ENCODE measurements at regions not wholly inside any gene's neighbourhood (a gene's known extent, or its start where the extent isn't known, plus 50 kb on each side); places are given as distances from the start of the nearest gene placed in this dataset.

DNA sequence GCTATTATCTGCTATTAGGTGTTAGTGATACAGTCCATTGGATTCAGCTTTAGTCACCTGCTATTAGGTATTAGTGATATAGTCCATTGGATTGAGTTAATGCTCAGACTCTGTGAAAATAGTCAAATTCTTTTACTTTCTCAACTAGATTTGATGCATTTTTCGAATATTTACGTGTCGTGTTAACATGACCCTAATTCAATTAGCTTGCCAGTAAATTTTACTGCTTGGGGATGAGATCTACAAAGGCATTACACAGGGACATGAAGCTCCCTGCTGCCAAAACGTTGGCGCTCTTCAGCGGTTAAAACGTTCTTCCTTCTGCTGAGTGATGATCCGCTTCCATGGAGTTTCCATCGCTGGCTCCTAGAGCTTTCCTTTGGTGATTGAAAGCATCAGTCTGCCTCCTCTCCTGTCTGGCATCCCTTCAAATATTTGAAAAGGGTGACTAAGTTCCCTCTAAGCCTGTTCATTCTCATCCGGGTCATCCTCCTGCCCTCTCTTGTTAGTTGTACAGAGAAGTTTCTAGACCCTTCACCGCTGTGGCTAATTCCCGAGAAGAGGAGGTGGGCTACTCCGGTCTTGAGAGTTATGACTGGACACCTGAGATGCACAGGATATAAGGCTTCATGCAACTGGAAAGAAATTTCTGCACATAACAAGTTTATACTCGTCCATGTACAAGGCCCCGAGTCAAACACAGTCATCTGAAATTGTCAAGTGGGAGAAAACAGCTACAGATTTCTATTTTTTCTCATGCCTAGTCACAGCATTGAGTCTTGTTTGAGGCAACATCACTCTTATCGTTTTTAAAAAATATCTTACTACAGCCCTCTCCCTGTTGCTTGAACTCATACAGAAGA is 254.0 kb downstream of the KLF6 start:
- no peaks in the 10 kb centered on the region for H3K27me3 ChIP-seq
- H3K4me1 ChIP-seq: no peaks in the 10 kb centered on the region
- no peaks in the 10 kb centered on the region for H3K9me3 ChIP-seq (replicated peaks)
- DNase-seq: no peak
- H3K4me3 ChIP-seq: no peak overlapping the region
- no peaks in the 10 kb centered on the region for H3K36me3 ChIP-seq
- H3K27ac ChIP-seq: no peak overlapping the region

DNA sequence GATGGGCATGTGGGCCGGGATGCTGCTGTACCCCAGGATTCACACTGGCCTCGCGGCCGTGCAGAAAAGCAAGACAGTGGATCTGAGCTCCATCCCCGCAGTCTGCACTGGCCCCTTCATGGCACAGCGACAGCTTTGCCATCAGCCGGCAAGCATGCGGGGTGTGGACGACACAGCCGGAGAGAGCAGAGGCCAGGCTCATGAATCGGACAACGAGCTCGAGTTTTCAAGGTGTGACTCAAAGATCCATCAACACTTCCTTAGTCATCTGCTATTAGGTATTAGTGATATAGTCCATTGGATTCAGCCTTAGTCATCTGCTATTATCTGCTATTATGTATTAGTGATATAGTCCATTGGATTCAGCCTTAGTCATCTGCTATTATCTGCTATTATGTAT is 254.7 kb downstream of the KLF6 start:
- Histone ChIP-seq H3K4me3 (no peak overlapping the region), H3K36me3 (no peaks in the 10 kb centered on the region), H3K9me3 (replicated peaks) (no peaks in the 10 kb centered on the region), H3K27me3 (no peaks in the 10 kb centered on the region), H3K27ac (no peak overlapping the region), H3K4me1 (no peaks in the 10 kb centered on the region)
- no peak for DNase-seq

DNA sequence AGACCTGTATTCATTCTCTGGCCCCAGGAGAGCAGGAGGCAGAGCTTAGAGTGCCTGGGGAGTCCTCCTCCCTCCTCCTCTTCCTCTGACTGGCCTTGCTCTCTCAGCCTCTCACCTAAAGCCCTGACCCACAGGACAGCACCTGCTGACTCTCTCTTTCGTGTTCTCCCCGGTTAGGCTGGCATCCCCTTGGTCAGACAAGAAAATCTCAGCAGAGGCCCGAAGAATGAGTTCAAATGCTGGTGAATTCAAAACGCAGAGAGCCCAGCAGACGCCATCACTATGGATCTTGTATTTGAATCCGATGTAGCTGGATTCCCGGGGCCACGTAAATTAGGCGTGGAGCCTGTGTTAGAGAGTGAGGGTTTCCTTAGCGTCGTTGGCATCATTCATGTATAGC is 255.3 kb downstream of the KLF6 start:
- Histone ChIP-seq H3K4me1 (no peaks in the 10 kb centered on the region), H3K27ac (no peak overlapping the region), H3K36me3 (no peaks in the 10 kb centered on the region), H3K9me3 (replicated peaks) (no peaks in the 10 kb centered on the region), H3K27me3 (no peaks in the 10 kb centered on the region), H3K4me3 (no peak overlapping the region)
- no peak for DNase-seq

DNA sequence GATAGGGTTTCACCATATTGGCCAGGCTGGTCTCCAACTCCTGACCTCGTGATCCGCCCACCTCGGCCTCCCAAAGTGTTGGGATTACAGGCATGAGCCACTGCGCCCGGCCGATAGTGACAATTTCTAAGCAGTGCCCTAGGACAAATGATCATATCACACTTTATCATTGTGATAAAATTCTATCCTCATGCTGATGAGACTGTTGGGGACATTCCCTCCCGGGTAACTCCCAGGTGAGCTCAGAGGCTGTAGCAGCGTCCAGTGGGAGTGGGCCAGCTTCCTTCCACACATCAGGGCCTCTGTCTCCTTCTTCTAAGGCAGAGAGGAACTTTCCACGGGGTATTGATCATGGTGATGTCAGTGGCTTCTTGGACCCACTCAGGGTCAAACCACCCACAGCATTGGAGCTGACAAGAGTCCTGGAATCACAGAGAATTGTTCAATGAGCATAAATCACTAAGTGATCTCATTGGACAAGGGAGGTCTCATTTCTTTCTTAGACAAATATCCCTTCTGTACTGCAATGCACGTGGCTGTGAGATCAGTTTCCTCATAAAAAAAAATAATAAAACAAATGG is 256.1 kb downstream of the KLF6 start:
- Histone ChIP-seq H3K36me3 (no peaks in the 10 kb centered on the region), H3K4me3 (no peak overlapping the region), H3K27ac (no peak overlapping the region), H3K9me3 (replicated peaks) (no peaks in the 10 kb centered on the region), H3K27me3 (no peaks in the 10 kb centered on the region), H3K4me1 (no peaks in the 10 kb centered on the region)
- DNase-seq: no peak

DNA sequence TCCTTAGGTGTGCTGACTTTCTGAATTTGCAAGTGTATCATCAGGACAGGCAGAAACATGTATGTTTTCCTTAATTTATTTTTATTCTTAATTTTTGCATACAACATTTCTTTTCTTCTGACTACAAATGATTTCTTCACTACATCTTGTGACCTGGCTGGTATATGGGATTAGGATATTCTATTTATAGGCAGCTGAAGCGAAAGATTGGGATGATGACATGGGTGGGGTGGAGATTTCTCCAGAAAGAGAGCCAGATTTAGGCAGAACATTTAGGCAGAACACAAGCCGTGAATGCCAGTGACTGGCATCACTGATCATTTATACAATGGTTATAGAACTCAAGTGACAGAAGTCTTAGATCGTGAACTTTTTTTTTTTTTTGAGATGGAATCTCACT is 256.7 kb downstream of the KLF6 start:
- no peaks in the 10 kb centered on the region for H3K9me3 ChIP-seq (replicated peaks)
- H3K27me3 ChIP-seq: no peaks in the 10 kb centered on the region
- no peaks in the 10 kb centered on the region for H3K36me3 ChIP-seq
- H3K27ac ChIP-seq: no peak overlapping the region
- no peaks in the 10 kb centered on the region for H3K4me1 ChIP-seq
- H3K4me3 ChIP-seq: no peak overlapping the region
- DNase-seq: no peak

DNA sequence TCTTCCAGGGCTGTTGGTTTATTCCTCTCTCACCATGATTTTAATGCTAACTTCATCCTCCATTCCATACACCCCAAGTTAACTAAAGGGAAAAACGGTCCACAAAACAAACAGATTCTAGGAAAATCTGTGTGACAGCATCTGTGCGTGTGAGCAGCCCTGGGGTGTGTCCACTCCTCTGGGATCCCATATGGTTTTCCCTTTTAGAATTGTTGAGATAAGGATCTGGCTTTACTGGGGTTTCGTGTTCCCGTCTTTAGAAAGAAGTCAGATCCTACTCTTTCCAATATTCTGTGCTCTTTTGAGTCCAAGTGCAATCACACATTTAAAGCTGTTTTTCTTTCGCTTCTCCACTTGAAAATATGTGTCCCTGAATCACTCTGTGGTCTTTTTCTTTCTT is 257.1 kb downstream of the KLF6 start:
- H3K27me3 ChIP-seq: no peaks in the 10 kb centered on the region
- H3K9me3 ChIP-seq (replicated peaks): no peaks in the 10 kb centered on the region
- no peak overlapping the region for H3K27ac ChIP-seq
- no peak overlapping the region for H3K4me3 ChIP-seq
- DNase-seq: no peak
- H3K36me3 ChIP-seq: no peaks in the 10 kb centered on the region
- no peaks in the 10 kb centered on the region for H3K4me1 ChIP-seq

DNA sequence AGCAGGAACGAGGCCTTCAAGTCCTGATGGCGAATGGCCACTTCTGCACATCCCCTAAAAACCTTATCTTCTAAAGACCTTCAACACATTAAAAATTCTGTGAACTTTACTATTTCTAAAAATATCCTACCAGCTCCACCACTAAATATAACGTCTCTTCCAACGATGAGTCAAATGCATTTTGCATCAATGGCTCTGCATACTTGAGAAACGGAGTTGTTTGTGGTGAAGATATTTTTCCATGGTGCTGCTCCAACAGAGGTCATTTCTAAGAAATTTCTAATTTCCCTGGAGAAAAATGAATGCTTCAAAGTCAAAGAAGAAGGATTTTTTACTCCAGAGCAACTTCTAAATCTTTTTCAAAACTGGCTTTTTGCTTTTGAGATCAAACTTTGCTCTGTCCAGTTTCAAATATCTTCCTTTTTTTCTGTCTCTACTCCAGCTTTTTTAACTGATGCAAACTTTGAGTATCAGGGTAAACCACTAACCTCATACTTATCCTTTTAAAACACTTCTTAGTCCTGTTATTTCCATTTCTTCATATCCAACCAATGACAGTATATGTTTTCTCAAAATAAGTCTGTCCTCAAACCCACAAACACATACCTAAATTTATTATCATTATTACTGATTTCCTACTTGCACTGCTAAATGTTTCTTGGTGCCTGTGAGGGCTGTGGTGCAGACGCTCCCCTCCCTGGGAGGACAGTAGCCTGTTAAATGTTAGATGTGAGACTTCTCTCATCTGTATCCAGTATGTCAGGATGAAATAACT is 258.1 kb downstream of the KLF6 start:
- H3K36me3 ChIP-seq: no peaks in the 10 kb centered on the region
- no peak overlapping the region for H3K4me3 ChIP-seq
- no peaks in the 10 kb centered on the region for H3K9me3 ChIP-seq (replicated peaks)
- no peaks in the 10 kb centered on the region for H3K4me1 ChIP-seq
- H3K27me3 ChIP-seq: no peaks in the 10 kb centered on the region
- DNase-seq: no peak
- no peak overlapping the region for H3K27ac ChIP-seq

DNA sequence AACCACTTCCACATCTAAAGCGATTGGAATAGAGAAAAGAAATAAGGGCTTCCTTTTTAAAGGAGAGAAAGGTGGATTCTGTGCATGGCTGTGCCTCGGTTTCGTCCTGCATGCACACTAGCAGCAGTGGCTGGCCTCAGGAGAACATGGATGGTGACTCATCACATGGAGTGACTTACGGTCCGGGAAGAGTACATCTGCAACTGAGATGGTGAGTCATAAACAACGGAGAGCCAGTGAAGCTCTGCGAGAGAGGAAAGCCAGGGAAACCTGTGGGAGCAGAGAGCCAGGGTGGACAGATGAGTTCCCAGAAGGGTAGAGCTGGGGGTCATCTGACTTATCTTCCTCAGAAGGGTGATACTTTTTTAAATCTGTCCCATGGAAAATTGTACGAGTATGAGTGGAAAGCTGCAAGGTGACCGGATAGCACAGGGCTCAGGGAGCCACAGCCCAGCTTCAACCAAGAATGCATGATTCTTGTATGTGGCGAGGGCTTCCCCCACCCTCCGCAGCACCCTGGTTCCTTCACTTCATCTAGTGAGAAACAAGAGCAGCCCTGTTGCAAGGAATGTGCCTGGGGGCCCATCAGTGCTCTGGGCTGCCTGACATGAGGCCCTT is 259.1 kb downstream of the KLF6 start:
- H3K27ac ChIP-seq: no peak overlapping the region
- no peaks in the 10 kb centered on the region for H3K9me3 ChIP-seq (replicated peaks)
- no peaks in the 10 kb centered on the region for H3K27me3 ChIP-seq
- H3K36me3 ChIP-seq: no peaks in the 10 kb centered on the region
- DNase-seq: peak in 1 of 2 experiments; percentile 10
- no peaks in the 10 kb centered on the region for H3K4me1 ChIP-seq
- H3K4me3 ChIP-seq: no peak overlapping the region

DNA sequence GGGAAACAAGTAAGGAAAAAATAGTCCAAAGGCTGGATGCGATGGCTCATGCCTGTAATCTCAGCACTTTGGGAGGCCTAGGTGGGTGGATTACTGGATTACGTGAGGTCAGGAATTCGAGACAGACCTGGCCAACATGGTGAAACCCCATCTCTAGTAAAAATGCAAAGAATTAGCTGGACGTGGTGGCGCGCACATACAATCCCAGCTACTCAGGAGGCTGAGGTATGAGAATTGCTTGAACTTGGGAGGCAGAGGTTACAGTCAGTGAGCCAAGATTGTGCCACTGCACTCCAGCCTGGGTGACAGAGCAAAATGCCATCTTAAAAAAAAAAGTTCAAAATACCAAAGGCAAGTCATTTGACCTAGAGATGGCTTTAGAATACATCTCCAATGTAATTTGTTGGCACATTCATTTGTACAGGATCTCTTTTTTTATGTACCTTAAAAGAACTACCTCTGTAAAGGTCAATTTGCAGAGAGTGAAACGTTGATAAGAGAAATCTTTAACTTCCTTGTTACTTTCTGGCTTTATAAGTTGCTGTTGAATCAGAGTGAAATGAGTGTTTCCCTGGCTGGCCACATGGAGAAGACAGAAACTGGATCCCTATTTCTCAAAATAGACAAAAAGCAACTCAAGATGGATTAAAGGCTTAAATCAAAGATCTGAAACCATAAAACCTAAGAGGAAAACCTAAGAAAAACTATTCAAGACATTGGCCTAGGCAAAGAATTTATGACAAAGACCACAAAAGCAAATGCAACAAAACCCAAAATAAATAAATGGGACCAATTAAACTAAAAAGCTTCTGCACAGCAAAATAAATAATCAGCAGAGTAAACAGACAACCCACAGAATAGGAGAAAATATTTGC is 260.7 kb downstream of the KLF6 start:
- H3K9me3 ChIP-seq (replicated peaks): no peaks in the 10 kb centered on the region
- H3K4me1 ChIP-seq: no peaks in the 10 kb centered on the region
- no peaks in the 10 kb centered on the region for H3K27me3 ChIP-seq
- H3K27ac ChIP-seq: no peak overlapping the region
- no peaks in the 10 kb centered on the region for H3K36me3 ChIP-seq
- no peak overlapping the region for H3K4me3 ChIP-seq
- no peak for DNase-seq

DNA sequence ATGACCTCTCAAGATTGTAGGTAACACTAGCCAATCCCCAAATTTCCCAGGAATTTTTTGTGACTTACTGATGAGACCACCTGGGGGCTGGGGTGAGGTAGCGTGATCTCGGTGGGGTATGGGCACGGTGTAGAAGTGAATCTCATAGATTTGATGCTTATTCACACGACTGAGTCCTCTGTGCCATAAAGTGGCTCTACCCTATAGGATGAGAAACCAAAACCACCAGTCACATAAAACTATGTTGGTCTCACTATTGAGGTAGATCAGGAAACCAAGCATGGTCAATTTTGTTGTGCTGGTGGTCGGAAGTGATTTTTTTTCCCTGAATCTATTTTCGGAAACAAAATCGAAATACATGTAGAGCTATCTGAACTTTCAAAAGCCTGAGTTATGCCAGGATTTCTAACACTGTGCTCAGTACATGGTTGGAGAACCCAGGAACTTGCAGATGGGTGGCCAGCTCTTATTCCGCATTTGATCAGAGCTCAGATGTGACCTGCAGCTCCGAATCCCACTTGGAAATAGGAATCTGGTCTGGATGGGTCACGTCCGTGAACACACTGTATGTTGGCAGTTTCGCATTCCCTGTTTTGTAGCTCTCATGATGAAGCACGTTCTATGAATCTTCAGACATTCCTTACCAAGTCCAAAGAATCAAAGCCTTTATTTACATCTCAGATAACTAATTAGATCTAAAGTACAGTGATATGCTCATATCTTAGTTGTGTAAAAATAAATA is 261.5 kb downstream of the KLF6 start:
- DNase-seq: no peak
- Histone ChIP-seq H3K9me3 (replicated peaks) (no peaks in the 10 kb centered on the region), H3K27me3 (no peaks in the 10 kb centered on the region), H3K4me3 (no peak overlapping the region), H3K4me1 (no peaks in the 10 kb centered on the region), H3K27ac (no peak overlapping the region), H3K36me3 (no peaks in the 10 kb centered on the region)

DNA sequence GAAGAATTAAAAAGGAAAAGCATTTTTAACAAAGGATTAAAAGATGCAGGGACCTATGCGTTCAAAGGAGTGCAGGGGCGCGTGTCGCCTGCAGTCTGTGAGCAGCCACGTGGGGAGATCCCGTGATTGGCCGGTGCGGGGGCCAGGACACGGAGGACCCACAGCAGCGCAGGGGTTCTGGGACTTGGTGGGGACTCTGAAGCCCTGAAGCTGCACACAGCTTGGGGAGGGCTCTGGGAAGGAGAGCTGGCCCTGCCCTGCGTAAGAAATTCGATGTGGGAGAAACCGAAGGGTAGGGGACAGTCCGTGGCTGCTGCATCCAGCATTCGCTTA is 268.1 kb downstream of the KLF6 start:
- no peak for DNase-seq
- Histone ChIP-seq H3K36me3 (no peaks in the 10 kb centered on the region), H3K27ac (no peak overlapping the region), H3K9me3 (replicated peaks) (no peaks in the 10 kb centered on the region), H3K27me3 (no peaks in the 10 kb centered on the region), H3K4me3 (no peak overlapping the region), H3K4me1 (no peaks in the 10 kb centered on the region)

DNA sequence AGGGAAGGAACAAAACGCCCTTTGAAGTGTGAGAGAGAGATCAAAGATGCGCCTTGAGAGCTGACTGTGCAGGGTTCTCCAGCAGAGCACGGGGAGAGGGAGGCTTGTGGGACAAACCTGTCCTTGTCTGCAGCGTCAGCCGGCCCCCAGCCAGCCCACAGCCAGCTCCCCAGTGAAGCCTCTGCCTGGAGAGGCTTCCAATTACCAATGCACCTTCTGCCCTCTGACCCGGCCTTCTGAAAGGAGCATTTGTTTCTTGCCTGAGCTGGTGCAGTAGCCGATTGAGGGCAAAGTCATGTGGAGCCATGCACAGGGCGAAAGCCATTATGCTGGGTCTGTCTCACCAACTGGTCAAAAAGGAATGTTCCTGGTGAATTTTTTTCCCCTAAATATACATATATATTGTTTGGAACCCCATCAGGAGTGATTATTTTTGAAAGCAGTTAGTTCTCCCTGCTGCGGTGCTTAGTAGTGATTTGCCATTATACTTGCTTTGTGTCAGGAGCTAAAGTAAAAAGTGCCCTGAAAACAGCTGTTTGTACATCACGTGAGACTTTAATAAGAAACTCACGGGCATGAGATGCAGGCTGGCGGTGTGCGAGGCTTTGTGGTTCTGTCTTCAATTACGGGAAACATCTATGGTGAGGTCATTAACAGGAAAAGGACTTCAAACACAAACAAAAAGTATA is 268.6 kb downstream of the KLF6 start:
- H3K4me1 ChIP-seq: no peaks in the 10 kb centered on the region

DNA sequence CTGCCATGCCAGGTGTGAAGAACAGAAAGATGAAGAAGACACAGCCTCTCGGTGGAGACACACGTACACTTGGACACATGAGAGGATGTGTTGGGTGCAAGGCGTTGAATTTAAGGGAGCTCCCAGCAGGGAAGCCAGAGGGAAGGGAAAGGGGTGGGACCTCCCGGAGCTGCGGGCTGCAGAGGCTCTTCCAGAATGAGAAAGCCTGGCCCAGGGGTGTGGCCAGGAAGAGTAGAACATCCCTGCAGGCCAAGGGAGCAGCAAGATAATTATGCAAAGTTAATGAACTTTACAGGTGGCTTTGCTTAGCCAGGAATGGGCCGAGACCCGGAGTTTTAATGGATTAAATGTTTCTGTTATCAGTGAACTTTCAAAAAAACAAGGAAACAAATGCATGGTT is 270.3 kb downstream of the KLF6 start:
- no peak overlapping the region for H3K4me3 ChIP-seq
- H3K27me3 ChIP-seq: no peaks in the 10 kb centered on the region
- no peaks in the 10 kb centered on the region for H3K4me1 ChIP-seq
- no peaks in the 10 kb centered on the region for H3K9me3 ChIP-seq (replicated peaks)
- DNase-seq: no peak
- no peaks in the 10 kb centered on the region for H3K36me3 ChIP-seq
- H3K27ac ChIP-seq: no peak overlapping the region

More for the DNA sequence above, 268.6 kb downstream of the KLF6 start:
- no peak overlapping the region for H3K4me3 ChIP-seq
- H3K27me3 ChIP-seq: no peaks in the 10 kb centered on the region
- no peak for DNase-seq
- H3K27ac ChIP-seq: no peak overlapping the region
- H3K9me3 ChIP-seq (replicated peaks): no peaks in the 10 kb centered on the region
- no peaks in the 10 kb centered on the region for H3K36me3 ChIP-seq

Measured in SJCRH30 (cell line).